ENCODE measurements at regions not wholly inside any gene's neighbourhood (a gene's known extent, or its start where the extent isn't known, plus 50 kb on each side); places are given as distances from the start of the nearest gene placed in this dataset.
"Not testable (repeated sequence)": the region's sequence is repeated elsewhere in the genome, so short reads cannot be mapped to it uniquely, and the experiment has no call there.

- not testable (repeated sequence) for H3K9me3 ChIP-seq (ENCODE audit: control insufficient read depth in 2 of 2, insufficient read depth in 1 of 2, low read depth in 1 of 2, low read length in 1 of 2); H3K27ac ChIP-seq (ENCODE audit: low read depth in 1 of 3, low read length in 2 of 3); FAIRE-seq; H3K4me3 ChIP-seq (ENCODE audit: low read depth in 1 of 3, low read length in 3 of 3); H3K4me1 ChIP-seq (ENCODE audit: control insufficient read depth in 3 of 3, insufficient read depth in 2 of 3, low read depth in 1 of 3, low read length in 2 of 3); H3K36me3 ChIP-seq (ENCODE audit: control insufficient read depth in 3 of 3, insufficient read depth in 2 of 3, low read depth in 1 of 3, low read length in 3 of 3)
- peaks cover 0 to 27% (median 17%) of the 10 kb centered on the region in 3 donors for H3K27me3 ChIP-seq (ENCODE audit: control insufficient read depth in 3 of 3, insufficient read depth in 3 of 3, low read length in 3 of 3)
- peak in 1 of 2 donors; percentile 8 for DNase-seq
- WGBS, 3 donors: 19 to 47% (median 25%) methylated on average over 16 of the region's 16 CpGs
Observed at GRCh38 chr6:28682956-28683685, 157.4 kb downstream of the GPX5 start.

- Histone ChIP-seq H3K4me1 (ENCODE audit: control insufficient read depth in 3 of 3, insufficient read depth in 2 of 3, low read depth in 1 of 3, low read length in 2 of 3) (no peaks in the 10 kb centered on the region), H3K9me3 (ENCODE audit: control insufficient read depth in 2 of 2, insufficient read depth in 1 of 2, low read depth in 1 of 2, low read length in 1 of 2) (no peaks in the 10 kb centered on the region), H3K27me3 (ENCODE audit: control insufficient read depth in 3 of 3, insufficient read depth in 3 of 3, low read length in 3 of 3) (peaks cover 0 to 27% (median 17%) of the 10 kb centered on the region in 3 donors), H3K27ac (ENCODE audit: low read depth in 1 of 3, low read length in 2 of 3) (no peak overlapping the region), H3K4me3 (ENCODE audit: low read depth in 1 of 3, low read length in 3 of 3) (no peak overlapping the region), H3K36me3 (ENCODE audit: control insufficient read depth in 3 of 3, insufficient read depth in 2 of 3, low read depth in 1 of 3, low read length in 3 of 3) (no peaks in the 10 kb centered on the region)
- peak; percentile 23 to 35 for DNase-seq
- 37 to 54% (median 53%) methylated on average over 9 of the region's 9 CpGs for WGBS, 3 donors
- no peak for FAIRE-seq
Observed at GRCh38 chr6:28683945-28684538, 158.4 kb downstream of the GPX5 start.

- not testable (repeated sequence) for H3K27ac ChIP-seq (ENCODE audit: low read depth in 1 of 3, low read length in 2 of 3); H3K36me3 ChIP-seq (ENCODE audit: control insufficient read depth in 3 of 3, insufficient read depth in 2 of 3, low read depth in 1 of 3, low read length in 3 of 3); H3K4me1 ChIP-seq (ENCODE audit: control insufficient read depth in 3 of 3, insufficient read depth in 2 of 3, low read depth in 1 of 3, low read length in 2 of 3); DNase-seq; H3K9me3 ChIP-seq (ENCODE audit: control insufficient read depth in 2 of 2, insufficient read depth in 1 of 2, low read depth in 1 of 2, low read length in 1 of 2); H3K4me3 ChIP-seq (ENCODE audit: low read depth in 1 of 3, low read length in 3 of 3); FAIRE-seq
- H3K27me3 ChIP-seq (ENCODE audit: control insufficient read depth in 3 of 3, insufficient read depth in 3 of 3, low read length in 3 of 3): peaks cover 0 to 27% (median 21%) of the 10 kb centered on the region in 3 donors
- WGBS, 3 donors: 21 to 36% (median 31%) methylated on average over 3 of the region's 3 CpGs
Observed at GRCh38 chr6:28685960-28686359, 160.3 kb downstream of the GPX5 start.

GRCh38 chr6:28686446-28687027 lies 160.9 kb downstream of the GPX5 start:
- DNase-seq: peak; percentile 56 to 74
- not testable (repeated sequence) for H3K36me3 ChIP-seq (ENCODE audit: control insufficient read depth in 3 of 3, insufficient read depth in 2 of 3, low read depth in 1 of 3, low read length in 3 of 3); H3K27ac ChIP-seq (ENCODE audit: low read depth in 1 of 3, low read length in 2 of 3); H3K4me3 ChIP-seq (ENCODE audit: low read depth in 1 of 3, low read length in 3 of 3); H3K4me1 ChIP-seq (ENCODE audit: control insufficient read depth in 3 of 3, insufficient read depth in 2 of 3, low read depth in 1 of 3, low read length in 2 of 3); H3K9me3 ChIP-seq (ENCODE audit: control insufficient read depth in 2 of 2, insufficient read depth in 1 of 2, low read depth in 1 of 2, low read length in 1 of 2); FAIRE-seq
- 4% methylated on average over 11 of the region's 11 CpGs for WGBS, 3 donors
- H3K27me3 ChIP-seq (ENCODE audit: control insufficient read depth in 3 of 3, insufficient read depth in 3 of 3, low read length in 3 of 3): peaks cover 0 to 33% (median 24%) of the 10 kb centered on the region in 3 donors

- not testable (repeated sequence) for H3K4me3 ChIP-seq (ENCODE audit: low read depth in 1 of 3, low read length in 3 of 3); H3K27ac ChIP-seq (ENCODE audit: low read depth in 1 of 3, low read length in 2 of 3); DNase-seq; H3K9me3 ChIP-seq (ENCODE audit: control insufficient read depth in 2 of 2, insufficient read depth in 1 of 2, low read depth in 1 of 2, low read length in 1 of 2); FAIRE-seq; H3K4me1 ChIP-seq (ENCODE audit: control insufficient read depth in 3 of 3, insufficient read depth in 2 of 3, low read depth in 1 of 3, low read length in 2 of 3); H3K36me3 ChIP-seq (ENCODE audit: control insufficient read depth in 3 of 3, insufficient read depth in 2 of 3, low read depth in 1 of 3, low read length in 3 of 3)
- H3K27me3 ChIP-seq (ENCODE audit: control insufficient read depth in 3 of 3, insufficient read depth in 3 of 3, low read length in 3 of 3): peaks cover 0 to 29% (median 20%) of the 10 kb centered on the region in 3 donors
- 27 to 31% (median 28%) methylated on average over 7 of the region's 7 CpGs for WGBS, 3 donors
Observed at GRCh38 chr6:28687309-28687981, 161.8 kb downstream of the GPX5 start.

- FAIRE-seq; H3K4me3 ChIP-seq (ENCODE audit: low read depth in 1 of 3, low read length in 3 of 3); H3K36me3 ChIP-seq (ENCODE audit: control insufficient read depth in 3 of 3, insufficient read depth in 2 of 3, low read depth in 1 of 3, low read length in 3 of 3); H3K9me3 ChIP-seq (ENCODE audit: control insufficient read depth in 2 of 2, insufficient read depth in 1 of 2, low read depth in 1 of 2, low read length in 1 of 2); DNase-seq; H3K4me1 ChIP-seq (ENCODE audit: control insufficient read depth in 3 of 3, insufficient read depth in 2 of 3, low read depth in 1 of 3, low read length in 2 of 3); H3K27ac ChIP-seq (ENCODE audit: low read depth in 1 of 3, low read length in 2 of 3): not testable (repeated sequence)
- 26 to 41% (median 28%) methylated on average over 2 to 4 of the region's 4 CpGs for WGBS, 3 donors
- H3K27me3 ChIP-seq (ENCODE audit: control insufficient read depth in 3 of 3, insufficient read depth in 3 of 3, low read length in 3 of 3): peaks cover 0 to 52% (median 39%) of the 10 kb centered on the region in 3 donors
Observed at GRCh38 chr6:28691991-28692390, 166.3 kb downstream of the GPX5 start.

- H3K9me3 ChIP-seq (ENCODE audit: control insufficient read depth in 2 of 2, insufficient read depth in 1 of 2, low read depth in 1 of 2, low read length in 1 of 2): peaks cover 0 to 4% of the 10 kb centered on the region in 2 donors
- no peaks in the 10 kb centered on the region for H3K36me3 ChIP-seq (ENCODE audit: control insufficient read depth in 3 of 3, insufficient read depth in 2 of 3, low read depth in 1 of 3, low read length in 3 of 3)
- no peak overlapping the region for H3K27ac ChIP-seq (ENCODE audit: low read depth in 1 of 3, low read length in 2 of 3)
- no peaks in the 10 kb centered on the region for H3K4me1 ChIP-seq (ENCODE audit: control insufficient read depth in 3 of 3, insufficient read depth in 2 of 3, low read depth in 1 of 3, low read length in 2 of 3)
- DNase-seq (no peak), FAIRE-seq (no peak)
- peaks cover 0 to 59% (median 43%) of the 10 kb centered on the region in 3 donors for H3K27me3 ChIP-seq (ENCODE audit: control insufficient read depth in 3 of 3, insufficient read depth in 3 of 3, low read length in 3 of 3)
- 31 to 46% (median 39%) methylated on average over 23 of the region's 23 CpGs for WGBS, 3 donors
- no peak overlapping the region for H3K4me3 ChIP-seq (ENCODE audit: low read depth in 1 of 3, low read length in 3 of 3)
Observed at GRCh38 chr6:28693033-28693750, 167.5 kb downstream of the GPX5 start.
